GM23338 (cell line): ENCODE measurements at regions not wholly inside any gene's neighbourhood (a gene's known extent, or its start where the extent isn't known, plus 50 kb on each side); places are given as distances from the start of the nearest gene placed in this dataset.

Source experiments
- ATAC-seq: fragments of 200-7000 bp; cut with Tn5 transposase; 3 replicates; pipeline ENCODE4 v1.9.1; 2020
- DNase-seq: peaks from one replicate; pipeline ENCODE4 v3.0.0-alpha.2; 2015; ENCODE audit warnings: low spot score
- H2AFZ ChIP-seq: fragments of 200-600 bp; sonication (generic); 2 replicates; pipeline ENCODE4 v1.8.0; 2016; ENCODE audit warnings: antibody characterized with exemption, mild to moderate bottlenecking, moderate library complexity
- H3F3A ChIP-seq: fragments of 200-600 bp; sonication (generic); replicated peaks from 2 replicates; pipeline ENCODE4 v1.8.0; 2017; ENCODE audit warnings: antibody characterized with exemption, mixed run types, low read depth
- H3K27ac ChIP-seq: fragments of 200-600 bp; sonication (generic); 2 replicates; pipeline ENCODE4 v1.6.1; 2016; ENCODE audit warnings: low read depth
- H3K27me3 ChIP-seq: fragments of 200-600 bp; sonication (generic); 2 replicates; pipeline ENCODE4 v1.8.0; 2016; ENCODE audit warnings: mild to moderate bottlenecking, mixed run types, moderate library complexity; ENCODE audit not compliant: insufficient read depth
- H3K36me3 ChIP-seq: fragments of 200-600 bp; sonication (generic); 2 replicates; pipeline ENCODE4 v1.8.0; 2016; ENCODE audit warnings: mild to moderate bottlenecking; ENCODE audit not compliant: insufficient read depth
- H3K4me1 ChIP-seq: fragments of 200-600 bp; sonication (generic); 2 replicates; pipeline ENCODE4 v1.8.0; 2016; ENCODE audit warnings: mild to moderate bottlenecking, moderate library complexity; ENCODE audit not compliant: insufficient read depth
- H3K4me2 ChIP-seq: fragments of 200-600 bp; sonication (generic); 2 replicates; pipeline ENCODE4 v1.7.1; 2017; ENCODE audit warnings: mixed run types
- H3K4me3 ChIP-seq: fragments of 200-600 bp; sonication (generic); 2 replicates; pipeline ENCODE4 v1.6.1; 2016; ENCODE audit warnings: mixed run types
- H3K79me2 ChIP-seq: fragments of 200-600 bp; sonication (generic); replicated peaks from 2 replicates; pipeline ENCODE4 v1.8.0; 2017; ENCODE audit warnings: mild to moderate bottlenecking; ENCODE audit not compliant: insufficient read depth
- H3K9me2 ChIP-seq: fragments of 200-600 bp; sonication (generic); 2 replicates; pipeline ENCODE4 v1.8.0; 2017; ENCODE audit not compliant: insufficient read depth
- H4K20me1 ChIP-seq: fragments of 200-600 bp; sonication (generic); replicated peaks from 2 replicates; pipeline ENCODE4 v1.8.0; 2017; ENCODE audit warnings: mild to moderate bottlenecking; ENCODE audit not compliant: insufficient read depth
- H3K27ac Mint-ChIP-seq: 2 replicates; pipeline ENCODE4 v1.8.0; 2020; ENCODE audit warnings: inconsistent platforms, mild to moderate bottlenecking, moderate library complexity, mixed read lengths
- H3K27me3 Mint-ChIP-seq: 3 replicates; pipeline ENCODE4 v1.8.0; 2022; ENCODE audit warnings: low read depth, mild to moderate bottlenecking, moderate library complexity, mixed read lengths, inconsistent platforms; ENCODE audit not compliant: insufficient read depth, poor library complexity
- H3K36me3 Mint-ChIP-seq: 3 replicates; pipeline ENCODE4 v1.8.0; 2021; ENCODE audit warnings: low read depth, mild to moderate bottlenecking, inconsistent platforms, moderate library complexity, mixed read lengths
- H3K4me1 Mint-ChIP-seq: 3 replicates; pipeline ENCODE4 v1.8.0; 2020; ENCODE audit warnings: mild to moderate bottlenecking, inconsistent platforms, mixed read lengths
- H3K4me3 Mint-ChIP-seq: 3 replicates; pipeline ENCODE4 v1.8.0; 2021; ENCODE audit warnings: moderate library complexity, mild to moderate bottlenecking, inconsistent platforms, mixed read lengths
- H3K9me3 Mint-ChIP-seq: 3 replicates; pipeline ENCODE4 v1.8.0; 2020; ENCODE audit warnings: moderate library complexity, mild to moderate bottlenecking, inconsistent platforms, mixed read lengths
- CTCF ChIP-seq, 2 experiments: fragments of 200-600 bp in 1 of 2; sonication (generic) in 1 of 2; conservative IDR thresholded peaks; 2 replicates each; pipeline versions ENCODE4 v1.5.1 to v1.6.1; 2016 to 2017; ENCODE audit warnings: antibody characterized with exemption in 2 of 2, low read depth in 2 of 2, mild to moderate bottlenecking in 2 of 2, moderate library complexity in 1 of 2
- ETS1 ChIP-seq: IDR thresholded peaks from 2 replicates; pipeline ENCODE4 v1.6.1; 2016; ENCODE audit warnings: antibody characterized with exemption
- EZH2 ChIP-seq: fragments of 200-600 bp; sonication (generic); IDR thresholded peaks from one replicate; pipeline ENCODE4 v1.8.0; 2017; ENCODE audit warnings: antibody characterized with exemption, mild to moderate bottlenecking, low read depth; ENCODE audit not compliant: unreplicated experiment
- JUNB ChIP-seq: IDR thresholded peaks from one replicate; pipeline ENCODE4 v1.6.1; 2016; ENCODE audit warnings: antibody characterized with exemption; ENCODE audit not compliant: unreplicated experiment
- STAT1 ChIP-seq: IDR thresholded peaks from one replicate; pipeline ENCODE4 v1.6.1; 2016; ENCODE audit warnings: antibody characterized with exemption; ENCODE audit not compliant: unreplicated experiment
- ZNF462 ChIP-seq: fragments of 250-450 bp; sonication (Bioruptor Pico); IDR thresholded peaks from 2 replicates; pipeline ENCODE4 v1.5.0; 2020; ENCODE audit warnings: mild to moderate bottlenecking, moderate library complexity

- TF ChIP-seq ZNF462 (CRISPR knock-in tag) (no peak), CTCF (conservative IDR thresholded peaks at IDR 0.05; ENCODE audit: low read depth in 2 of 2) (no peak)
Observed at GRCh38 chr2:3112553-3112952, 265.1 kb downstream of the EIPR1 start (continued).

DNA sequence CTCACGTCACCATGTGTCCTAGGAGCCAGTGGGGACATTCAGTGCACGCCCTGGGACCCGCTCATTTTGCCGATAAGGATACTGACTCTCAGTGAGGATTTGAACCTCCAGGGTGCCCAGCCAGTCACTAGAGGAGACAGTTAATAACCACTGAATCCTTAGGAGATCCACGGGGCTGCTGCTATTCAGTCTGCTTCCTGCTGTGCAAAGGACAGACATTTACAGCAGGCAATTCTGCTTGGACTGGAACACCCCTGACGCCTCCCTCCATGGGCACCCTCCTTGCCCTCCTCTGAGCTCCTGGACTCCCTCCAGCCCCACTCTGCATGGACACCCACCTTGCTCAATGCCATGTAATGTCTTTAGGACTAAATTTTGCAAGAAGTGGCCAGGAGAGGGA lies 265.5 kb downstream of the EIPR1 start:
- H3K36me3 Mint-ChIP-seq: no peaks in the 10 kb centered on the region
- Histone ChIP-seq H3K36me3 (no peaks in the 10 kb centered on the region), H3K4me2 (no peak overlapping the region), H2AFZ (no peak overlapping the region), H3K27ac (no peak overlapping the region), H3K27me3 (no peaks in the 10 kb centered on the region), H3K4me1 (no peaks in the 10 kb centered on the region), H3K9me2 (no peaks in the 10 kb centered on the region), H4K20me1 (no peaks in the 10 kb centered on the region), H3F3A (peaks cover 9% of the 10 kb centered on the region), H3K79me2 (no peaks in the 10 kb centered on the region), H3K4me3 (no peak overlapping the region)
- ATAC-seq (no peak), DNase-seq (no peak)
- no peak overlapping the region for H3K4me3 Mint-ChIP-seq
- H3K27ac Mint-ChIP-seq: no peak overlapping the region
- peaks cover 6% of the 10 kb centered on the region for H3K9me3 Mint-ChIP-seq
- peaks cover 15% of the 10 kb centered on the region for H3K27me3 Mint-ChIP-seq
- no peaks in the 10 kb centered on the region; the same call in 2 of the 3 replicates for H3K4me1 Mint-ChIP-seq
- TF ChIP-seq EZH2 (no peak), STAT1 (no peak), JUNB (no peak), ZNF462 (CRISPR knock-in tag) (no peak), ETS1 (no peak)
